ENCODE measurements at regions not wholly inside any gene's neighbourhood (a gene's known extent, or its start where the extent isn't known, plus 50 kb on each side); places are given as distances from the start of the nearest gene placed in this dataset.

DNA sequence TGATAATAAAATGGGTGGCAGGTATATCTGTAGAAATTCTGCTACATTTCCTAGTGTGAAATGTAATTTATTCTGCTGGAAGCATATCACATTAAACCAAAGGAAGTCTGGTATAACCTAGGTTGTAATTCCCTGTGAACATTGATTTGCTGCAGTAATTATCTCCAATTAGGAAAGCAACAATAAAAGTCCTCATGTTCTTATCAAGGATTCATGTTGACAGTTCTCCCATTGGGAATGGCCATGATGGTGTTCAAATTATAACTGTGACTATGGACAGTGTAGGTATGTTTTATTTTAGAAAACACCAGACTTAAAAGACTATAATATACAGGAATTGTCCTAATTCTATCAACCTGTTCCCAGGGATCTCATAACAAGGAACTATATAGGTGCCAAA, 513.5 kb upstream of the MIR17HG start:
- Histone ChIP-seq H3K4me3 (ENCODE audit: insufficient read depth, low read length, poor library complexity, severe bottlenecking) (no peak overlapping the region), H3K36me3 (ENCODE audit: low read length) (no peaks in the 10 kb centered on the region), H3K9me2 (replicated peaks; ENCODE audit: insufficient read depth, low read length) (no peaks in the 10 kb centered on the region), H4K20me1 (ENCODE audit: low read depth, low read length) (no peaks in the 10 kb centered on the region), H3K27me3 (ENCODE audit: low read length) (no peaks in the 10 kb centered on the region), H3K9ac (ENCODE audit: low read length) (no peak overlapping the region), H3K9me3 (ENCODE audit: insufficient read depth, low read length) (no peaks in the 10 kb centered on the region), H3K4me2 (ENCODE audit: low read depth, low read length, poor library complexity, severe bottlenecking) (no peak overlapping the region), H3F3A (ENCODE audit: insufficient read depth) (no peaks in the 10 kb centered on the region), H2AFZ (ENCODE audit: low read depth, low read length, severe bottlenecking) (no peak overlapping the region), H3K27ac (ENCODE audit: low read depth, low read length) (no peak overlapping the region), H3K79me2 (ENCODE audit: insufficient read depth, low read length) (no peaks in the 10 kb centered on the region)
- TF ChIP-seq, protein P1, sequence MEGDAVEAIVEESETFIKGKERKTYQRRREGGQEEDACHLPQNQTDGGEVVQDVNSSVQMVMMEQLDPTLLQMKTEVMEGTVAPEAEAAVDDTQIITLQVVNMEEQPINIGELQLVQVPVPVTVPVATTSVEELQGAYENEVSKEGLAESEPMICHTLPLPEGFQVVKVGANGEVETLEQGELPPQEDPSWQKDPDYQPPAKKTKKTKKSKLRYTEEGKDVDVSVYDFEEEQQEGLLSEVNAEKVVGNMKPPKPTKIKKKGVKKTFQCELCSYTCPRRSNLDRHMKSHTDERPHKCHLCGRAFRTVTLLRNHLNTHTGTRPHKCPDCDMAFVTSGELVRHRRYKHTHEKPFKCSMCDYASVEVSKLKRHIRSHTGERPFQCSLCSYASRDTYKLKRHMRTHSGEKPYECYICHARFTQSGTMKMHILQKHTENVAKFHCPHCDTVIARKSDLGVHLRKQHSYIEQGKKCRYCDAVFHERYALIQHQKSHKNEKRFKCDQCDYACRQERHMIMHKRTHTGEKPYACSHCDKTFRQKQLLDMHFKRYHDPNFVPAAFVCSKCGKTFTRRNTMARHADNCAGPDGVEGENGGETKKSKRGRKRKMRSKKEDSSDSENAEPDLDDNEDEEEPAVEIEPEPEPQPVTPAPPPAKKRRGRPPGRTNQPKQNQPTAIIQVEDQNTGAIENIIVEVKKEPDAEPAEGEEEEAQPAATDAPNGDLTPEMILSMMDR (IDR thresholded peaks at IDR 0.05; ENCODE audit: insufficient read depth, low read length, poor library complexity, severe bottlenecking): no peak
- TF ChIP-seq EZH2phosphoT487 (conservative IDR thresholded peaks at IDR 0.05; ENCODE audit: low read length): no peak

DNA sequence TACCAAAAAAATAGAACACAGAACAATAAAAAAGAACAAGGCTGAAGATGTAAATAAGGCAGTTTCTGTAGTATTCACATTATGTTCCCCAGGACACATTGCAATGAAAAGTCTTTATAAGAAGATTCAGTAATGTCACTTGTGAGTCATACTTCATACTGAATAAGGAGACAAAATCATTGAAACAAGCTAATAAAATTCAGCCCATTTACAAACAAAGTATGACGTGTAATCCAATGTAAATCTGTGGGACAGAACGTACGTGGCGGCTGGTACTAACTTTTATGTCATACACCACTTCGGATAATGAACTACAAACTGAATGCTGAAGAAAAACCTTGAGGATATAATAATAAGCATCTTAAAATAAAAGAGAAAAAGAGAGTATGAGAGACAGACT, 512.8 kb upstream of the MIR17HG start:
- TF ChIP-seq, protein P1 (IDR thresholded peaks at IDR 0.05; ENCODE audit: insufficient read depth, low read length, poor library complexity, severe bottlenecking): no peak
- no peak for TF ChIP-seq EZH2phosphoT487 (conservative IDR thresholded peaks at IDR 0.05; ENCODE audit: low read length)
- Histone ChIP-seq H3K36me3 (ENCODE audit: low read length) (no peaks in the 10 kb centered on the region), H3K9me2 (replicated peaks; ENCODE audit: insufficient read depth, low read length) (no peaks in the 10 kb centered on the region), H3F3A (ENCODE audit: insufficient read depth) (no peaks in the 10 kb centered on the region), H3K79me2 (ENCODE audit: insufficient read depth, low read length) (no peaks in the 10 kb centered on the region), H3K4me3 (ENCODE audit: insufficient read depth, low read length, poor library complexity, severe bottlenecking) (no peak overlapping the region), H3K9ac (ENCODE audit: low read length) (no peak overlapping the region), H2AFZ (ENCODE audit: low read depth, low read length, severe bottlenecking) (no peak overlapping the region), H3K4me2 (ENCODE audit: low read depth, low read length, poor library complexity, severe bottlenecking) (no peak overlapping the region), H3K27me3 (ENCODE audit: low read length) (no peaks in the 10 kb centered on the region), H3K27ac (ENCODE audit: low read depth, low read length) (no peak overlapping the region), H3K9me3 (ENCODE audit: insufficient read depth, low read length) (no peaks in the 10 kb centered on the region), H4K20me1 (ENCODE audit: low read depth, low read length) (no peaks in the 10 kb centered on the region)

DNA sequence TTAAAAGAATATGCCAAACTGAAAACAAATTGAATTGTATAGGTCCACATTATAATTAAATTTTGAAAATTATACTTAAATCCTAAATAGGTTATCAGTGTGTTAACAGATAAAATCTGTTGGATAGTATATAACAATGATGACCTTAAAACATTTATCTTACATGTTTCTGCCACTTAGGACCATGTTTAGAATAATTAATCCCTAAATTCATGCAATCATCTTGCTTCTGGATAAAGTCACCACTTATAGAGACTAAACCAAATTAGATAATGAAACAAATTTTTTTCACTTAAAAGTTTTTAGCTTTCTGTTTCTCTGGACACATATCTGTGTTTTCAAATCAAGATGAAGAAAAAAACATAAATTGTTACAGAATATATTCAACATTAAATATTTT, 511.7 kb upstream of the MIR17HG start:
- H2AFZ ChIP-seq (ENCODE audit: low read depth, low read length, severe bottlenecking): no peak overlapping the region
- no peak overlapping the region for H3K4me2 ChIP-seq (ENCODE audit: low read depth, low read length, poor library complexity, severe bottlenecking)
- no peaks in the 10 kb centered on the region for H3K79me2 ChIP-seq (ENCODE audit: insufficient read depth, low read length)
- H3F3A ChIP-seq (ENCODE audit: insufficient read depth): no peaks in the 10 kb centered on the region
- no peaks in the 10 kb centered on the region for H3K9me3 ChIP-seq (ENCODE audit: insufficient read depth, low read length)
- no peak overlapping the region for H3K4me3 ChIP-seq (ENCODE audit: insufficient read depth, low read length, poor library complexity, severe bottlenecking)
- no peak overlapping the region for H3K27ac ChIP-seq (ENCODE audit: low read depth, low read length)
- no peaks in the 10 kb centered on the region for H3K9me2 ChIP-seq (replicated peaks; ENCODE audit: insufficient read depth, low read length)
- H3K27me3 ChIP-seq (ENCODE audit: low read length): no peaks in the 10 kb centered on the region
- H4K20me1 ChIP-seq (ENCODE audit: low read depth, low read length): no peaks in the 10 kb centered on the region
- TF ChIP-seq, protein P1 (IDR thresholded peaks at IDR 0.05; ENCODE audit: insufficient read depth, low read length, poor library complexity, severe bottlenecking): no peak
- TF ChIP-seq EZH2phosphoT487 (conservative IDR thresholded peaks at IDR 0.05; ENCODE audit: low read length): no peak
- no peaks in the 10 kb centered on the region for H3K36me3 ChIP-seq (ENCODE audit: low read length)
- H3K9ac ChIP-seq (ENCODE audit: low read length): no peak overlapping the region
